ENCODE measurements at regions not wholly inside any gene's neighbourhood (a gene's known extent, or its start where the extent isn't known, plus 50 kb on each side); places are given as distances from the start of the nearest gene placed in this dataset.

- no peak overlapping the region for H3K23ac ChIP-seq (ENCODE audit: insufficient read length, low read depth, low read length)
- H3K79me2 ChIP-seq (ENCODE audit: insufficient read depth, low read length): no peaks in the 10 kb centered on the region
- Mint-ChIP-seq H3K36me3 (ENCODE audit: insufficient read depth in 1 of 3, low read depth in 3 of 3) (no peaks in the 10 kb centered on the region), H3K4me1 (peaks cover 6 to 12% of the 10 kb centered on the region in 2 experiments; a peak in 3 of 4 replicates), H3K27ac (no peak overlapping the region), H3K9me3 (peaks cover 0 to 4% of the 10 kb centered on the region in 2 experiments; a peak in 2 of 5 replicates), H3K27me3 (ENCODE audit: low read depth) (no peaks in the 10 kb centered on the region; the same call in 1 of the 2 replicates), H3K4me3 (no peak overlapping the region)
- no peak overlapping the region for H3K4me2 ChIP-seq (ENCODE audit: insufficient read depth, insufficient read length, low read length)
- TF ChIP-seq CTCF (conservative IDR thresholded peaks at IDR 0.05): no peak
- no peak overlapping the region for H4K5ac ChIP-seq (ENCODE audit: insufficient read length, low read depth, low read length)
- no peak overlapping the region for H2BK15ac ChIP-seq (ENCODE audit: low read depth, low read length)
- no peak overlapping the region for H2BK12ac ChIP-seq (ENCODE audit: insufficient read length, low read depth, low read length)
- no peak overlapping the region for H3K18ac ChIP-seq (ENCODE audit: insufficient read length, low read depth, low read length)
- no peak overlapping the region for H3K27ac ChIP-seq (ENCODE audit: insufficient read length, low read depth, low read length)
- H3K4me1 ChIP-seq (ENCODE audit: insufficient read depth, low read length): no peaks in the 10 kb centered on the region
- no peak overlapping the region for H2BK5ac ChIP-seq (ENCODE audit: insufficient read length, low read length)
- H2BK20ac ChIP-seq (ENCODE audit: low read depth, low read length, poor library complexity, severe bottlenecking): no peak overlapping the region
- WGBS (ENCODE audit: extremely low coverage, insufficient read length, low lambda C conversion rate): no CpG with 5 or more reads among the region's 2 CpGs
- no peaks in the 10 kb centered on the region for H3K79me1 ChIP-seq (ENCODE audit: insufficient read depth, low read depth, low read length, poor library complexity, severe bottlenecking)
- H3K9ac ChIP-seq (ENCODE audit: extremely low read depth, insufficient read length, low read length): no peak overlapping the region
- no peaks in the 10 kb centered on the region for H3K23me2 ChIP-seq (ENCODE audit: insufficient read length, low read depth, low read length, poor library complexity, severe bottlenecking)
- no peak overlapping the region for H2AFZ ChIP-seq (ENCODE audit: low read length)
- H3K27me3 ChIP-seq (ENCODE audit: insufficient read depth, low read length): no peaks in the 10 kb centered on the region
- no peak overlapping the region for H2AK5ac ChIP-seq (ENCODE audit: insufficient read length, low read length)
- H2BK120ac ChIP-seq (ENCODE audit: low read depth, low read length, poor library complexity, severe bottlenecking): no peak overlapping the region
- H3T11ph ChIP-seq (ENCODE audit: low read length): no peak overlapping the region
- H3K56ac ChIP-seq (ENCODE audit: insufficient read length, low read depth, low read length): no peak overlapping the region
- H3K14ac ChIP-seq (ENCODE audit: insufficient read depth, low read length): no peak overlapping the region
- no peak overlapping the region for H4K8ac ChIP-seq (replicated peaks; ENCODE audit: insufficient read length, low read depth, low read length)
- no peak overlapping the region for H4K91ac ChIP-seq (ENCODE audit: insufficient read length, low read depth, low read length)
- no peaks in the 10 kb centered on the region for H3K9me3 ChIP-seq (ENCODE audit: control insufficient read depth, low read depth, low read length)
- no peak for DNase-seq
- no peak overlapping the region for H3K4ac ChIP-seq (ENCODE audit: low read depth, low read length)
- no peaks in the 10 kb centered on the region for H4K20me1 ChIP-seq (ENCODE audit: control insufficient read depth, insufficient read depth, insufficient read length)
Measured at GRCh38 chr2:133765658-133766057, 197.4 kb upstream of the NCKAP5 start.
